Hepatocyte (in vitro differentiated cells): ENCODE measurements at regions not wholly inside any gene's neighbourhood (a gene's known extent, or its start where the extent isn't known, plus 50 kb on each side); places are given as distances from the start of the nearest gene placed in this dataset.

Experiments
- DNase-seq: peaks from one replicate; pipeline ENCODE4 v3.0.0-alpha.2; 2016; ENCODE audit warnings: low spot score
- H2AFZ ChIP-seq: fragments of 200-600 bp; sonication (generic); 2 replicates; pipeline ENCODE4 v1.6.0; 2016; ENCODE audit warnings: antibody characterized with exemption, mild to moderate bottlenecking
- H3K27ac ChIP-seq: fragments of 200-600 bp; sonication (generic); 2 replicates; pipeline ENCODE4 v1.5.1; 2016; ENCODE audit warnings: mild to moderate bottlenecking
- H3K27me3 ChIP-seq: fragments of 200-600 bp; sonication (generic); 2 replicates; pipeline ENCODE4 v1.6.1; 2016
- H3K36me3 ChIP-seq: fragments of 200-600 bp; sonication (generic); replicated peaks from 2 replicates; pipeline ENCODE4 v1.5.1; 2016; ENCODE audit warnings: low read depth; ENCODE audit not compliant: insufficient read depth
- H3K4me1 ChIP-seq: fragments of 200-600 bp; sonication (generic); 2 replicates; pipeline ENCODE4 v1.5.1; 2016; ENCODE audit warnings: mild to moderate bottlenecking, moderate library complexity; ENCODE audit not compliant: insufficient read depth
- H3K4me2 ChIP-seq: fragments of 200-600 bp; sonication (generic); 2 replicates; pipeline ENCODE4 v1.6.0; 2016
- H3K4me3 ChIP-seq: fragments of 200-600 bp; sonication (generic); 2 replicates; pipeline ENCODE4 v1.5.1; 2016; ENCODE audit warnings: mild to moderate bottlenecking
- H3K79me2 ChIP-seq: fragments of 200-600 bp; sonication (generic); 2 replicates; pipeline ENCODE4 v1.6.0; 2017; ENCODE audit warnings: mild to moderate bottlenecking
- H3K9me2 ChIP-seq: fragments of 200-600 bp; sonication (generic); replicated peaks from 2 replicates; pipeline ENCODE4 v1.6.0; 2017; ENCODE audit warnings: mild to moderate bottlenecking; ENCODE audit not compliant: insufficient read depth
- H3K9me3 ChIP-seq: fragments of 200-600 bp; sonication (generic); 2 replicates; pipeline ENCODE4 v1.5.1; 2016; ENCODE audit warnings: low read depth, mild to moderate bottlenecking
- H4K20me1 ChIP-seq: fragments of 200-600 bp; sonication (generic); 2 replicates; pipeline ENCODE4 v1.6.0; 2016; ENCODE audit warnings: mild to moderate bottlenecking; ENCODE audit not compliant: insufficient read depth, poor library complexity, severe bottlenecking
- CTCF ChIP-seq: fragments of 200-600 bp; sonication (generic); IDR thresholded peaks from 2 replicates; pipeline ENCODE4 v1.5.1; 2016; ENCODE audit warnings: antibody characterized with exemption, mild to moderate bottlenecking; ENCODE audit not compliant: poor library complexity
- EZH2 ChIP-seq: fragments of 200-600 bp; sonication (generic); IDR thresholded peaks from 2 replicates; pipeline ENCODE4 v1.6.1; 2016; ENCODE audit warnings: antibody characterized with exemption, mild to moderate bottlenecking, borderline replicate concordance
- EZH2phosphoT487 ChIP-seq: fragments of 200-600 bp; sonication (generic); IDR thresholded peaks from one replicate; pipeline ENCODE4 v1.6.1; 2018; ENCODE audit warnings: antibody characterized with exemption, mild to moderate bottlenecking, low read depth, moderate library complexity; ENCODE audit not compliant: unreplicated experiment, severe bottlenecking
- WGBS: methylation state at CpG from one replicate; pipeline ENCODE4 v1.1.6; 2016; ENCODE audit warnings: low lambda C conversion rate; ENCODE audit errors: missing lambda C conversion rate; 5-methylcytosine and 5-hydroxymethylcytosine counted together

GRCh38 chr2:183925281-183925680 lies 673.0 kb upstream of the ZNF804A start:
- no peak for TF ChIP-seq EZH2
- no peak for TF ChIP-seq CTCF
- TF ChIP-seq EZH2phosphoT487: no peak
- H3K36me3 ChIP-seq: no peaks in the 10 kb centered on the region
- H3K9me3 ChIP-seq: no peaks in the 10 kb centered on the region
- no peak overlapping the region for H3K4me3 ChIP-seq
- H3K27ac ChIP-seq: no peak overlapping the region
- DNase-seq: no peak
- WGBS: 85% methylated on average over 1 of the region's 1 CpG
- H3K9me2 ChIP-seq: no peaks in the 10 kb centered on the region
- H4K20me1 ChIP-seq: no peaks in the 10 kb centered on the region
- H3K79me2 ChIP-seq: no peaks in the 10 kb centered on the region
- H3K27me3 ChIP-seq: no peaks in the 10 kb centered on the region
- H3K4me1 ChIP-seq: no peaks in the 10 kb centered on the region
- no peak overlapping the region for H2AFZ ChIP-seq
- H3K4me2 ChIP-seq: no peak overlapping the region

- no peak overlapping the region for H3K4me2 ChIP-seq
- 78% methylated on average over 1 of the region's 1 CpG for WGBS
- TF ChIP-seq EZH2phosphoT487 (no peak), CTCF (no peak), EZH2 (no peak)
These were observed 671.9 kb upstream of the ZNF804A start for GRCh38 chr2:183926433-183926832.

GRCh38 chr2:183927406-183928325 lies 670.7 kb upstream of the ZNF804A start:
- peak; percentile 36 for DNase-seq

More at GRCh38 chr2:183926433-183926832, 671.9 kb upstream of the ZNF804A start:
- no peaks in the 10 kb centered on the region for H3K79me2 ChIP-seq
- no peaks in the 10 kb centered on the region for H3K27me3 ChIP-seq
- H3K27ac ChIP-seq: no peak overlapping the region
- no peaks in the 10 kb centered on the region for H3K4me1 ChIP-seq
- no peak overlapping the region for H2AFZ ChIP-seq
- no peaks in the 10 kb centered on the region for H3K9me2 ChIP-seq
- no peaks in the 10 kb centered on the region for H3K36me3 ChIP-seq
- H3K4me3 ChIP-seq: no peak overlapping the region
- no peak for DNase-seq
- H3K9me3 ChIP-seq: no peaks in the 10 kb centered on the region
- H4K20me1 ChIP-seq: no peaks in the 10 kb centered on the region

More at GRCh38 chr2:183927406-183928325, 670.7 kb upstream of the ZNF804A start:
- Histone ChIP-seq H3K4me1 (no peaks in the 10 kb centered on the region), H3K79me2 (no peaks in the 10 kb centered on the region), H3K9me2 (no peaks in the 10 kb centered on the region), H2AFZ (no peak overlapping the region), H3K4me2 (no peak overlapping the region), H3K4me3 (no peak overlapping the region), H3K27me3 (no peaks in the 10 kb centered on the region), H4K20me1 (no peaks in the 10 kb centered on the region), H3K27ac (peak overlapping the region; percentile 25), H3K9me3 (no peaks in the 10 kb centered on the region), H3K36me3 (no peaks in the 10 kb centered on the region)
- 88% methylated on average over 4 of the region's 4 CpGs for WGBS
- TF ChIP-seq CTCF (no peak), EZH2 (no peak)
